ENCODE measurements at regions not wholly inside any gene's neighbourhood (a gene's known extent, or its start where the extent isn't known, plus 50 kb on each side); places are given as distances from the start of the nearest gene placed in this dataset.

DNA sequence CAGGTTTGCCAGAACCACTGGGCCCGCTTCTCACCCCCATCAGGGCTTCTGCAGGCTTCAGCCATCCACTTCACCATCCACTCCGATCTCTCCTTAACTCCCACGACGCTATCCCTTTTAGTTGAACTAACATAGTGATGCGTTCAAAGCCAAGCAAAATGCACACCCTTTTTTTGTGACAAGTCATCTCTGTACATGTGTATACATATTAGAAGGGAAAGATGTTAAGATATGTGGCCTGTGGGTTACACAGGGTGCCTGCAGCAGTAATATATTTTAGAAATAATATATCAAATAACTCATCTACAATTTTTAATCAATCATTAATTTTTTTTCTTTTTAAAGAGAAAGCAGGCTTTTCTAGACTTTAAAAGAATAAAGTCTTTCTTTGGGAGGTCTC is 114.6 kb downstream of the NBPF12 start:
- Histone ChIP-seq H2AFZ (ENCODE audit: low read length) (0 out of 2 replicates have a peak overlapping the region, but pooled peaks have one; percentile 87), H4K20me1 (ENCODE audit: insufficient read depth, low read length) (no peaks in the 10 kb centered on the region), H3K36me3 (ENCODE audit: insufficient read depth, low read length) (no peaks in the 10 kb centered on the region; the same call in 1 of the 2 replicates), H3K4me1 (ENCODE audit: insufficient read depth, low read length, poor library complexity, severe bottlenecking) (peaks cover 41% of the 10 kb centered on the region), H3K4me3 (ENCODE audit: low read depth, low read length, poor library complexity, severe bottlenecking) (no peak overlapping the region), H3K9me2 (ENCODE audit: insufficient read depth, low read length) (no peaks in the 10 kb centered on the region), H3K4me2 (ENCODE audit: low read length) (0 out of 2 replicates have a peak overlapping the region, but pooled peaks have one; percentile 30), H3K9me3 (ENCODE audit: low read length) (peaks cover 2% of the 10 kb centered on the region; the same call in 1 of the 2 replicates), H3K27ac (ENCODE audit: low read depth, low read length, poor library complexity, severe bottlenecking) (no peak overlapping the region), H3K79me2 (ENCODE audit: insufficient read depth, low read depth, low read length) (no peaks in the 10 kb centered on the region)
- ChIA-PET CTCF (ENCODE audit: unreplicated experiment) (no interaction called here), POLR2A (interaction anchor here (1.0 to 2.8 kb wide), 3 partner anchors 10 to 13 kb away, joined by 3 to 18 read pairs (median 4); no protein-coding TSS in a partner anchor)
- TF ChIP-seq CTCF (conservative IDR thresholded peaks at IDR 0.05; ENCODE audit: low read length), result no peak
- TF ChIP-seq EZH2phosphoT487 (IDR thresholded peaks at IDR 0.05; ENCODE audit: borderline replicate concordance, low read depth, low read length), result no peak
- no TSS peak for BruUV-seq (replicated peaks)
- no peak for DNase-seq (ENCODE audit: low spot score)
- intact Hi-C loops (cut with micrococcal nuclease; ENCODE audit: unreplicated experiment), result no loop called here

DNA sequence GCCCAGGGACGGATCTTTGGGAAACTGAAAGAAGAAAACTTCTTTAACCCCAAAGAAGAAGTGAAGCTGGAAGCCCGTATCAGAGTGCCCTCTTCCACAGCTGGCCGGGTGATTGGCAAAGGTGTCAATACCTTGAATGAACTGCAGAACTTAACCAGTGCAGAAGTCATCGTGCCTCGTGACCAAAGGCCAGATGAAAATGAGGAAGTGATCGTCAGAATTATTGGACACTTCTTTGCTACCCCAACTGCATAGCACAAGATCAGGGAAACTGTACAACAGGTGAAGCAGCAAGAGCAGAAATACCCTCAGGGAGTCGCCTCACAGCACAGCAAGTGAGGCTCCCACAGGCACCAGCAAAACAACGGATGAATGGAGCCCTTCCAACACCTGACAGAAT is 114.0 kb downstream of the NBPF12 start:
- CTCF ChIA-PET (ENCODE audit: unreplicated experiment), result no interaction called here
- H4K20me1 ChIP-seq (ENCODE audit: insufficient read depth, low read length), result no peaks in the 10 kb centered on the region
- no peak overlapping the region for H3K4me2 ChIP-seq (ENCODE audit: low read length)
- intact Hi-C loops (cut with micrococcal nuclease; ENCODE audit: unreplicated experiment), result no loop called here
- peaks cover 46% of the 10 kb centered on the region for H3K4me1 ChIP-seq (ENCODE audit: insufficient read depth, low read length, poor library complexity, severe bottlenecking)
- H3K27ac ChIP-seq (ENCODE audit: low read depth, low read length, poor library complexity, severe bottlenecking), result no peak overlapping the region
- no peaks in the 10 kb centered on the region for H3K9me2 ChIP-seq (ENCODE audit: insufficient read depth, low read length)
- TF ChIP-seq EZH2phosphoT487 (IDR thresholded peaks at IDR 0.05; ENCODE audit: borderline replicate concordance, low read depth, low read length) (no peak), CTCF (conservative IDR thresholded peaks at IDR 0.05; ENCODE audit: low read length) (no peak)
- no peak overlapping the region; the same call in 1 of the 2 replicates for H2AFZ ChIP-seq (ENCODE audit: low read length)
- no peaks in the 10 kb centered on the region; the same call in 1 of the 2 replicates for H3K36me3 ChIP-seq (ENCODE audit: insufficient read depth, low read length)
- H3K4me3 ChIP-seq (ENCODE audit: low read depth, low read length, poor library complexity, severe bottlenecking), result no peak overlapping the region
- no peaks in the 10 kb centered on the region for H3K9me3 ChIP-seq (ENCODE audit: low read length)
- no TSS peak for BruUV-seq (replicated peaks)
- no peaks in the 10 kb centered on the region for H3K79me2 ChIP-seq (ENCODE audit: insufficient read depth, low read depth, low read length)
- POLR2A ChIA-PET, result interaction anchor here (1.0 kb wide), 1 partner anchor 9 kb away, joined by 4 read pairs; no protein-coding TSS in a partner anchor
- DNase-seq (ENCODE audit: low spot score), result no peak

GRCh38 chr1:147051136-147051535 is 113.0 kb downstream of the NBPF12 start:
- no peaks in the 10 kb centered on the region; the same call in 1 of the 2 replicates for H3K36me3 ChIP-seq (ENCODE audit: insufficient read depth, low read length)
- H3K9me2 ChIP-seq (ENCODE audit: insufficient read depth, low read length), result no peaks in the 10 kb centered on the region
- no peak overlapping the region for H3K4me2 ChIP-seq (ENCODE audit: low read length)
- H3K9me3 ChIP-seq (ENCODE audit: low read length), result no peaks in the 10 kb centered on the region
- peaks cover 56% of the 10 kb centered on the region for H3K4me1 ChIP-seq (ENCODE audit: insufficient read depth, low read length, poor library complexity, severe bottlenecking)
- H2AFZ ChIP-seq (ENCODE audit: low read length), result no peak overlapping the region
- no peak for DNase-seq (ENCODE audit: low spot score)
- no TSS peak for BruUV-seq (replicated peaks)
- ChIA-PET POLR2A (interaction anchor here (0.9 kb wide), 1 partner anchor 33 kb away, joined by 4 read pairs; no protein-coding TSS in a partner anchor), CTCF (ENCODE audit: unreplicated experiment) (no interaction called here)
- TF ChIP-seq CTCF (conservative IDR thresholded peaks at IDR 0.05; ENCODE audit: low read length), result no peak
- TF ChIP-seq EZH2phosphoT487 (IDR thresholded peaks at IDR 0.05; ENCODE audit: borderline replicate concordance, low read depth, low read length), result no peak
- no peak overlapping the region for H3K4me3 ChIP-seq (ENCODE audit: low read depth, low read length, poor library complexity, severe bottlenecking)
- no peaks in the 10 kb centered on the region for H4K20me1 ChIP-seq (ENCODE audit: insufficient read depth, low read length)
- intact Hi-C loops (cut with micrococcal nuclease; ENCODE audit: unreplicated experiment), result no loop called here
- H3K27ac ChIP-seq (ENCODE audit: low read depth, low read length, poor library complexity, severe bottlenecking), result no peak overlapping the region
- no peaks in the 10 kb centered on the region for H3K79me2 ChIP-seq (ENCODE audit: insufficient read depth, low read depth, low read length)

Measured in OCI-LY7 (cell line).